PFSK-1 (cell line): ENCODE measurements at regions not wholly inside any gene's neighbourhood (a gene's known extent, or its start where the extent isn't known, plus 50 kb on each side); places are given as distances from the start of the nearest gene placed in this dataset.

Source experiments
- FOXP2 ChIP-seq: optimal IDR thresholded peaks from 2 replicates; pipeline ENCODE3; 2011; ENCODE audit warnings: borderline replicate concordance, control low read depth, inconsistent platforms; ENCODE audit not compliant: insufficient read depth; ENCODE audit errors: extremely low read length, extremely low read depth
- POLR2AphosphoS5 ChIP-seq: IDR thresholded peaks from 2 replicates; pipeline ENCODE4 v1.6.1; 2012; ENCODE audit warnings: low read depth, mild to moderate bottlenecking, control low read depth, low read length, moderate library complexity
- SIN3A ChIP-seq: IDR thresholded peaks from 2 replicates; pipeline ENCODE4 v1.6.1; 2012; ENCODE audit warnings: mild to moderate bottlenecking, low read length, moderate library complexity, borderline replicate concordance; ENCODE audit not compliant: insufficient read depth
- TAF1 ChIP-seq: IDR thresholded peaks from 2 replicates; pipeline ENCODE4 v1.6.1; 2012; ENCODE audit warnings: low read length, control low read depth, borderline replicate concordance; ENCODE audit not compliant: insufficient read depth
- TF ChIP-seq, protein P1 (sequence below), 2 experiments: IDR thresholded peaks; 2 replicates each; pipeline versions ENCODE4 v1.6.1 to v1.8.0; 2011 to 2012; ENCODE audit warnings: low read depth in 2 of 2, low read length in 2 of 2, control low read depth in 1 of 2, inconsistent platforms in 1 of 2, mild to moderate bottlenecking in 1 of 2, moderate library complexity in 1 of 2; ENCODE audit not compliant: insufficient read depth in 1 of 2

GRCh38 chr6:134637847-134638437 is 312.0 kb downstream of the ALDH8A1 start:
- TF ChIP-seq TAF1 (no peak), SIN3A (no peak), POLR2AphosphoS5 (no peak), FOXP2 (no peak)
- TF ChIP-seq, protein P1, sequence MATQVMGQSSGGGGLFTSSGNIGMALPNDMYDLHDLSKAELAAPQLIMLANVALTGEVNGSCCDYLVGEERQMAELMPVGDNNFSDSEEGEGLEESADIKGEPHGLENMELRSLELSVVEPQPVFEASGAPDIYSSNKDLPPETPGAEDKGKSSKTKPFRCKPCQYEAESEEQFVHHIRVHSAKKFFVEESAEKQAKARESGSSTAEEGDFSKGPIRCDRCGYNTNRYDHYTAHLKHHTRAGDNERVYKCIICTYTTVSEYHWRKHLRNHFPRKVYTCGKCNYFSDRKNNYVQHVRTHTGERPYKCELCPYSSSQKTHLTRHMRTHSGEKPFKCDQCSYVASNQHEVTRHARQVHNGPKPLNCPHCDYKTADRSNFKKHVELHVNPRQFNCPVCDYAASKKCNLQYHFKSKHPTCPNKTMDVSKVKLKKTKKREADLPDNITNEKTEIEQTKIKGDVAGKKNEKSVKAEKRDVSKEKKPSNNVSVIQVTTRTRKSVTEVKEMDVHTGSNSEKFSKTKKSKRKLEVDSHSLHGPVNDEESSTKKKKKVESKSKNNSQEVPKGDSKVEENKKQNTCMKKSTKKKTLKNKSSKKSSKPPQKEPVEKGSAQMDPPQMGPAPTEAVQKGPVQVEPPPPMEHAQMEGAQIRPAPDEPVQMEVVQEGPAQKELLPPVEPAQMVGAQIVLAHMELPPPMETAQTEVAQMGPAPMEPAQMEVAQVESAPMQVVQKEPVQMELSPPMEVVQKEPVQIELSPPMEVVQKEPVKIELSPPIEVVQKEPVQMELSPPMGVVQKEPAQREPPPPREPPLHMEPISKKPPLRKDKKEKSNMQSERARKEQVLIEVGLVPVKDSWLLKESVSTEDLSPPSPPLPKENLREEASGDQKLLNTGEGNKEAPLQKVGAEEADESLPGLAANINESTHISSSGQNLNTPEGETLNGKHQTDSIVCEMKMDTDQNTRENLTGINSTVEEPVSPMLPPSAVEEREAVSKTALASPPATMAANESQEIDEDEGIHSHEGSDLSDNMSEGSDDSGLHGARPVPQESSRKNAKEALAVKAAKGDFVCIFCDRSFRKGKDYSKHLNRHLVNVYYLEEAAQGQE (IDR thresholded peaks at IDR 0.05; ENCODE audit: insufficient read depth in 1 of 2, low read depth in 2 of 2, low read length in 2 of 2): no peak

- TF ChIP-seq, protein P1 (IDR thresholded peaks at IDR 0.05; ENCODE audit: insufficient read depth in 1 of 2, low read depth in 2 of 2, low read length in 2 of 2): no peak
- no peak for TF ChIP-seq FOXP2
- TF ChIP-seq SIN3A: no peak
- TF ChIP-seq TAF1: no peak
- TF ChIP-seq POLR2AphosphoS5: no peak
Observed at GRCh38 chr6:134637282-134637681, 312.6 kb downstream of the ALDH8A1 start.

- TF ChIP-seq, protein P1 (IDR thresholded peaks at IDR 0.05; ENCODE audit: insufficient read depth in 1 of 2, low read depth in 2 of 2, low read length in 2 of 2): no peak
- no peak for TF ChIP-seq TAF1
- no peak for TF ChIP-seq SIN3A
- TF ChIP-seq POLR2AphosphoS5: no peak
- TF ChIP-seq FOXP2: no peak
Observed at GRCh38 chr6:134636186-134636799, 313.6 kb downstream of the ALDH8A1 start.

- TF ChIP-seq SIN3A (no peak), POLR2AphosphoS5 (no peak), FOXP2 (no peak), TAF1 (no peak)
- TF ChIP-seq, protein P1 (IDR thresholded peaks at IDR 0.05; ENCODE audit: insufficient read depth in 1 of 2, low read depth in 2 of 2, low read length in 2 of 2): no peak
Observed at GRCh38 chr6:134634966-134635365, 314.9 kb downstream of the ALDH8A1 start.

DNA sequence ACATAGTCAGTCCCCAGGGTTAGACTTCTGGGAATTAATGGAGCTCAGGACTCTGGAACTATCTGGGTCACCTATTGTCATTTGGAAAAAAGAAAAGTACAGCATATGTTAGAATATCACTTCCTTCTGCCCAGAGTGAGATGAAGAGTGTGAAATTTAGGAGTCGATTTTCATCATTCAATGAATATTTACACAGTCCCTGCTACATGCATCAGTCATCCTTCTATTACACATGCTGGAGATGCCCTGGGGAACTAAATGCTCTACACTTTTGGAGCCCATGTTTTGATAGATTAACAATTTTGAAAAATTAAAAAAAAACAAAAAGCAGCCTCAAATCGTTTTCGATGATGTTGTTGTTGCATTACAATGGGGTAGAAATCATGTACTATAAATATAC is 315.4 kb downstream of the ALDH8A1 start:
- TF ChIP-seq TAF1 (no peak), SIN3A (no peak), FOXP2 (no peak), POLR2AphosphoS5 (no peak)
- TF ChIP-seq, protein P1 (IDR thresholded peaks at IDR 0.05; ENCODE audit: insufficient read depth in 1 of 2, low read depth in 2 of 2, low read length in 2 of 2): no peak
